Kidney tubule cell (primary cell): ENCODE measurements at regions not wholly inside any gene's neighbourhood (a gene's known extent, or its start where the extent isn't known, plus 50 kb on each side); places are given as distances from the start of the nearest gene placed in this dataset.
"Not testable (repeated sequence)": the region's sequence is repeated elsewhere in the genome, so short reads cannot be mapped to it uniquely, and the experiment has no call there.

Experiments used
- DNase-seq: peaks from one replicate; pipeline ENCODE4 v3.0.0-alpha.2; 2018; ENCODE audit warnings: low spot score

DNA sequence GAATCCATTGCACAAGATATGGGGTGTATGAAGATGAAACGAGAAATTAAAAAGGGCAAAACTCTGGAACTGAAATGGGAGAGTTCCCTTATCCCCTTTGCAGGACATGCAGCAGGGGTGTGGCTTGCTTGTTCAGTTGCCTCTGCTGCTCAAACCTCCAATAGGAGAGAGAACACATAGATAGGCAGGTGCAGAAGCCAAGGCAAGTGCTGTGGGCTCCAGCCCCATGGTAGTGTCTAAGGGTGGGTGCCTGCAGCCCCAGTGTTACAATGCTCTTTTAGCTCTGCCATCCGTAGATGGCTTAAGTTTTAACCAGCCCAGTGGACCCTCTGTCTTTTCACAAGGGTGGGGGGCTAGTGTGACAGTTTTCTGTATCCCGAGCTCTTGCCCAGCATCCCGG is 69.7 kb downstream of the CMAS start:
- DNase-seq: no peak

DNA sequence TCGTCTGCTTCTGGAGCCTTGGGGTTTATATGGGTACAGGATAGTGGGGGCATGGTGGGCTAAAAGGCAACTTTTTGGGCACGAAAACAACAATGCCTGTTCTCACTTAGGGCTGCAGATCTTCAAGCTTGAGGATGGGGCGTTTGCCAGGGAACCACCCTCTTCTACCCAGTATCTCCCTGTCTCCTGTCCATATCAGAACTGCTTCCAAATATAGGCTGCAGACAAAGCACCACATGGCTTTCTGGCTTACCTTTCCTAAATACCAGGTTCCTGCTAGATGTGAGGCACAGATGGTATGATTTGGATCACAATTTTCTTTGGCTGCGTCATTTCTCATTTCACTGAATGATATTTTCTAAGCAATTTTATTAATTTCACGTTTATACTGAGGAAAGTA is 70.4 kb downstream of the CMAS start:
- DNase-seq: no peak

DNA sequence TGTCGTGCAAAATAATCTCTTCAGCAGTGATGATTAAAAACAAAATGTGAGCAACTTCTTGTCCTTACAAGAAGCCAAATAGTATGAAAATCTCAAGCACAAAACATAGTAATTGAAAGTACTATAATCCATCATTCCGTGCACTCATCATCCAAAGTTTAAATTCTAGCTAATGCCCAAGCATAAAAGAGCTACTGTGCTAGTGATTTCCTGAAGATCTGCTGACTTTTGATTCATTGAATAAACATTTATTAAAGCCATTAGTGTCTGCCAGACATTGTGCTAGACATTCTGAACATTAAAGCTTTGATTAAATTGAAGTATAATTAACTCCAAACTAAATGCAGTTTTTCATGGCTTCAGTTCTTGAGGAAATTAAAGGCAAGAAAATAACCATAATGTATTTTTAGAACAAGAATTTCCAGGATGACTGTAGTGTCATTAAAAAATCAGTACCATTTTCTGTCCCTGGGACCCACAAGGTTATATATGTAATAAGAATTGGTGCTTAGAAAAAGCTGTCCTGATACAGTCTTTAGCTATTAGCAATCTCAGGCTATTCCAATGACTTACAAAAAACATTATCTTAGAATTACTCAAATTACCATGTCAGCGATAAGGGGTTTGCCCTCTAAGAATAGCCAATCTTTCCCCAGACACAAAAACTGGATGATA is 71.7 kb downstream of the CMAS start:
- DNase-seq: no peak

DNA sequence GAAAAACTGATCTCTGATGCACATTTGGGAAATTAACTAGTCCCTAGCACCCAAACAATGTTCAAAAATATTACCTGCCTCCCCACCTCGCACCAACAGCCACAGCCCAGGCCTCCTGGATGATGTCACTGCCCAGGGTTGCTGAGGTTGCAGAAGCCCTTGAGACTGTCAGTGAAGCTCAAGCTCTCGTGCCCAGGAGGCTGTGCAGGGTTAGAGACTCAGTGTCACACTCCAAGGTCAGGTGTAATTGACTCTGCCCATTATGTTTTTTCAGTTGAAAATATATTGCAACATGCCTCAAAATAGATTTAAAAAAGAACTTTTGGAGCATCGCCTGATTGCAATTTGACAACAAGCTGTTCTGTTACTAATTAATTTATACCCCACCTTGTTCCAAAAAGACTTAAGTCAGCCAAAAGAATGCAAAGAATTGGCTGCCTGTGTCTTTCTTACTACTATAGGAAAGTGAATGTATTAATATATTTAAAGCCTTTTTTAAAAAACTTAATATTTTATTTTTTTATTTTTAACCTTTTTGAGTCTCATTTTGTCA is 72.3 kb downstream of the CMAS start:
- no peak for DNase-seq

DNA sequence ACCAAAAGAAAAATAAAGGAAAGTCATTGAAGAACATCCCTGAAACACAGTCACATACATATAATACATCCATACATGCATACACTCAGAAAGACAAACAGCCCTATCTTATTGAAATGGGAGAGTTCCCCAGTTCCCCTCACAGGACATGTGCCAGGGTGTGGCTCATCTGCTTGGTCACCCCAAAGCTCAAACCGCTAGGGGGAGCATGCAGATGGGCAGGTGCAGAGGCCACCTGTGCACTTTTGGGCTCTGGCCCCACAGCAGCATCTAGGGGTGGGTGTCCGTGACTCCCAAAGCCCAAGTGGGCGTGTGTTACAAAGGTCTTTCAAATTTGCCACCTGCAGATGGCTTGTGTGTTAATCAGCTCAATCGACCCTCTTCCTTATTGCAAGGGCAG is 75.2 kb downstream of the CMAS start:
- DNase-seq: no peak

DNA sequence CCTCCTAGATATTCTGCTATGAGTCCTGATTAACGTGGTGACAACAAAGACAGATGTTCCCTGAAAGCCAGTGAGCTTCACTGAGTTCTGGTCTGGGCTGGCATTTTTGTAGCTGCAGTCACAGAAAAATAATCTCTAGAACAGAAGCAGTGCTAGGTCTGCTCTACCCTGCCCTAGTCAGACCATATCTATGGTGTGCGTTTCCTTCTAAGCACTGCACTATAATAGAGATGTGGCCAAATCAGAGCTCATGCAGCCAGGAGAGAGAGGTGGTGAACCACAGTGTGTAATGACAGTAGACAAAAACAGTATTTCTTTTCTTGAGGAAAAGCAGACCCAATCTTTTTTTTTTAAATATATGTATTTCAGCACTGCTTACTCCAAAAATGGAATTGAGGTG is 76.3 kb downstream of the CMAS start:
- no peak for DNase-seq

DNA sequence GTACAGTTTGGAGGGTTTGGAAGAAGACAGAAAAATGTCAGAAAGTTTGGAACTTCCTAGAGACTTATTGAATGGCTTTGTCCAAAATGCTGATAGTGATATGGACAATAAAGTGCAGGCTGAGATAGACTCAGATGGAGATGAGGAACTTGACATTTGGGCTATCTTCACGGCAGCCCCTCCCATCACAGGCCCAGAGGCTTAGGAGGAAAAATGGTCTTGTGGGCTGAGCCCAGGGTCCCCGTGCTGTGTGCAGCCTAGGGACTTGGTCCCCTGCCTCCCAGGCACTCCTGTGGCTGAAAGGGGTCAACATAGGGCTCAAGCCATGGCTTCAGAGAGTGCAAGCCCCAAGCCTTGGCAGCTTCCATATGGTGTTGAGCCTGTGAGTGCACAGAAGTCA is 79.0 kb downstream of the CMAS start:
- DNase-seq: no peak

DNA sequence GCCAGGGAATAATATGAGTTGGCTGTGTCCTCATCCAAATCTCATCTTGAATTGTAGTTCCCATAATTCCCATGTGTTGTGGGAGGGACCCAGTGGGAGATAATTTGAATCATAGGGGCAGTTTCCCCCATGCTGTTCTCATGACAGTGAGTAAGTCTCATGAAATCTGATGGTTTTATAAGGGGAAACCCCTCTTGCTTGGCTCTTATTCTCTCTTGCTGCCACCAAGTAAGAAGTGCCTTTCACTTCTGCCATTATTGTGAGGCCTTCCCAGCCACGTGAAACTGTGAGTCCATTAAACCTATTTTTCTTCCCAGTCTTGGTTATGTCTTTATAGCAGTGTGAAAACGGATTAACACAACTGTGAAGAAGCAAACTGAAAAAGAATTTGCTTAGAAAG is 80.1 kb downstream of the CMAS start:
- DNase-seq: peak; percentile 57

DNA sequence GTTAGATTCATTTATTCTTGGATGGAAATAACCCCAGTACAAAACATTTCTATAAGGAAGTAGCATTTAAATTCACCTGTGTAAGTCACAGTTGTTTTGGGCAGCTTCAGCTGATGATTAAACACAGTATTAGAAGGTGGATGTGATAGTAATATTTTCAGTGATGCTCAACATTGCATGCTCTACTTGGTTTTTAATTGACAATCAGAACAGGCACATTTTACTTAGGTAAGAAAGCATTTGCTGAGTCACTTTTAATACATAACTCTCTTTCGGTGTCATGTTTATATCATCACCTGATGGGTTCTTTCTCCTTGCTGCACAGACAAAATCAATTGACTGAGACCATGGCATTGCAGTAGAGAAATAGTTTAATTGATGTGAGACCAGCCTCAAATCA is 80.7 kb downstream of the CMAS start:
- peak; percentile 78 for DNase-seq

DNA sequence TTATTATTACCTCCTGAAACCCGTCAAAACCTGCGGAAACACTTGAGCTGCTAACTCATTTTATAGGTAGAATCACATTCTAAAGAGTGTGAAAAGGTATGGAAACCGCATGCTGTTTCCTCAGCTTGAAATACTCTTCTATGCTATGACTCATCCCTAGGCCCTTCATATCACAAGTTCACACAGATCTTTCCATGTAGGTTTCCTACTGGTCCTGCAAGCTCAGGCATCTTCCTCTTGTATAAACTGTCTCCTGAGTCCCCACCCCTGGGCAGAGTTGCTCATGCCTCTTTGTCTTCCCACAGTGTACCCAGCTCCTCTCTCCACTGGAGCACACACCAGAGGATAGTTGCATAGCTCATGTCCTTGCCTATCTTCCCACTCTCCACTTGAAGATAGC is 84.7 kb downstream of the CMAS start:
- no peak for DNase-seq

DNA sequence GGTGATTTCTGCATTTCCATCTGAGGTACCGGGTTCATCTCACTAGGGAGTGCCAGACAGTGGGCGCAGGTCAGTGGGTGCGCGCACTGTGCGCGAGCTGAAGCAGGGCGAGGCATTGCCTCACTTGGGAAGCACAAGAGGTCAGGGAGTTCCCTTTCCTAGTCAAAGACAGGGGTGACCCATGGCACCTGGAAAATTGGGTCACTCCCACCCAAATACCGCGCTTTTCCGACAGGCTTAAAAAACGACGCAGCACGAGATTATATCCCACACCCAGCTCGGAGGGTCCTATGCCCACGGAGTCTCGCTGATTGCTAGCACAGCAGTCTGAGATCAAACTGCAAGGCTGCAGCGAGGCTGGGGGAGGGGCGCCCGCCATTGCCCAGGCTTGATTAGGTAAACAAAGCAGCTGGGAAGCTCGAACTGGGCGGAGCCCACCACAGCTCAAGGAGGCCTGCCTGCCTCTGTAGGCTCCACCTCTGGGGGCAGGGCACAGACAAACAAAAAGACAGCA is 90.6 kb downstream of the CMAS start:
- DNase-seq: not testable (repeated sequence)
